ENCODE measurements at regions not wholly inside any gene's neighbourhood (a gene's known extent, or its start where the extent isn't known, plus 50 kb on each side); places are given as distances from the start of the nearest gene placed in this dataset.

DNA sequence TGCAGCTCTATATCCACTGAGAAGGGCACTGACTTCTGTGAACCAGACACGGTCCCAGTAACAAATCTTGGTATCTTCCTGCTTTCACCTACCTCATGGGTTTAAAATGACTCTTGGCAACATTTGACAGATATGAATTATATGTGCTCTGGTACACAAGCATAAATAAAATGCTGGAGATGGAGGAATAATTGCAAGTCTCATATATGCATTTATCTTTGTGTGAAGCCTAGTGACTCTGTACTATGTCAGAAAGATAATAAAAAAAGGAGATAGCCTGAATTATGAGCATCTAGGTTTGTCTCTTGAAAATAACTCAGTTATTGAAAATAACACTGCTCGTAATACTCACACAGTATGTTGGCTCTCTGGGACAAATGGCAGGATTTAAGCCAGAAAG is 167.1 kb upstream of the CRBN start:
- TF ChIP-seq, protein P1, sequence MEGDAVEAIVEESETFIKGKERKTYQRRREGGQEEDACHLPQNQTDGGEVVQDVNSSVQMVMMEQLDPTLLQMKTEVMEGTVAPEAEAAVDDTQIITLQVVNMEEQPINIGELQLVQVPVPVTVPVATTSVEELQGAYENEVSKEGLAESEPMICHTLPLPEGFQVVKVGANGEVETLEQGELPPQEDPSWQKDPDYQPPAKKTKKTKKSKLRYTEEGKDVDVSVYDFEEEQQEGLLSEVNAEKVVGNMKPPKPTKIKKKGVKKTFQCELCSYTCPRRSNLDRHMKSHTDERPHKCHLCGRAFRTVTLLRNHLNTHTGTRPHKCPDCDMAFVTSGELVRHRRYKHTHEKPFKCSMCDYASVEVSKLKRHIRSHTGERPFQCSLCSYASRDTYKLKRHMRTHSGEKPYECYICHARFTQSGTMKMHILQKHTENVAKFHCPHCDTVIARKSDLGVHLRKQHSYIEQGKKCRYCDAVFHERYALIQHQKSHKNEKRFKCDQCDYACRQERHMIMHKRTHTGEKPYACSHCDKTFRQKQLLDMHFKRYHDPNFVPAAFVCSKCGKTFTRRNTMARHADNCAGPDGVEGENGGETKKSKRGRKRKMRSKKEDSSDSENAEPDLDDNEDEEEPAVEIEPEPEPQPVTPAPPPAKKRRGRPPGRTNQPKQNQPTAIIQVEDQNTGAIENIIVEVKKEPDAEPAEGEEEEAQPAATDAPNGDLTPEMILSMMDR (IDR thresholded peaks at IDR 0.05 in 8 of 11, conservative IDR thresholded peaks at IDR 0.05 in 3 of 11): no peak
- TF ChIP-seq POLR2AphosphoS5 (IDR thresholded peaks at IDR 0.05): no peak
